HepG2 (cell line): ENCODE measurements at regions not wholly inside any gene's neighbourhood (a gene's known extent, or its start where the extent isn't known, plus 50 kb on each side); places are given as distances from the start of the nearest gene placed in this dataset.

ENCODE experiments used
- ATAC-seq: fragments of 200-7000 bp; cut with Tn5 transposase; 3 replicates; pipeline ENCODE4 v1.9.1; 2020; ENCODE audit warnings: mild to moderate bottlenecking, moderate library complexity
- BruUV-seq: library from RNA; stranded (reverse); fragments of 400-500 nt; replicated peaks from 2 replicates; lab custom pipeline; 2021; lab: Mats Ljungman, UMichigan
- CTCF ChIA-PET: fragments of 300-600 bp; formaldehyde crosslinking; extraction: SDS; loops from one replicate; lab custom pipeline; 2021; ENCODE audit warnings: low total read pairs, inconsistent platforms, low intra/inter-chr PET ratio; lab: Yijun Ruan, JAX
- POLR2A ChIA-PET: fragments of 350-600 bp; sonication (Branson Sonifier 250); formaldehyde crosslinking; loops from one replicate; lab custom pipeline; 2020; ENCODE audit warnings: antibody characterized with exemption, inconsistent platforms; lab: Yijun Ruan, JAX
- DNase-seq: peaks from one replicate; pipeline ENCODE4 v3.0.0-alpha.2; 2015; ENCODE audit warnings: low spot score
- FAIRE-seq: peaks from 3 replicates; lab custom pipeline; 2011; peaks lifted over from hg19 to GRCh38; lab: Jason Lieb, UNC
- H2AFZ ChIP-seq: one replicate; pipeline ENCODE4 v1.6.1; 2011; ENCODE audit warnings: low read length, inconsistent platforms
- H3K27ac ChIP-seq: fragments of 300-600 bp; 3 replicates; pipeline ENCODE4 v1.8.0; 2011; ENCODE audit warnings: mixed run types, mild to moderate bottlenecking, mixed read lengths, low read length, inconsistent platforms; ENCODE audit not compliant: insufficient read depth; ENCODE audit errors: extremely low read length
- H3K27me3 ChIP-seq, 2 experiments: fragments of 200-600 bp in 1 of 2; 2 replicates in 1 of 2; 3 replicates in 1 of 2; pipeline versions ENCODE4 v1.6.0 to v1.8.0; 2011; ENCODE audit warnings: low read length in 2 of 2, mild to moderate bottlenecking in 2 of 2, moderate library complexity in 2 of 2, inconsistent platforms in 1 of 2; ENCODE audit not compliant: insufficient read depth in 2 of 2, control insufficient read depth in 1 of 2
- H3K36me3 ChIP-seq, 2 experiments: fragments of 200-600 bp in 1 of 2; replicated peaks in 1 of 2; 2 replicates in 1 of 2; 3 replicates in 1 of 2; pipeline versions ENCODE4 v1.5.1 to v1.8.0; 2011; ENCODE audit warnings: low read length in 2 of 2, inconsistent platforms in 1 of 2; ENCODE audit not compliant: insufficient read depth in 2 of 2, control insufficient read depth in 1 of 2
- H3K4me1 ChIP-seq: 2 replicates; pipeline ENCODE4 v1.5.1; 2012; ENCODE audit warnings: low read length, inconsistent platforms; ENCODE audit not compliant: insufficient read depth
- H3K4me2 ChIP-seq: 2 replicates; pipeline ENCODE4 v1.6.0; 2011; ENCODE audit warnings: low read depth, low read length, inconsistent platforms
- H3K4me3 ChIP-seq, 3 experiments: fragments of 200-600 bp in 1 of 3; sonication (generic), shearing (Covaris generic) in 1 of 3; replicated peaks in 1 of 3; 2 replicates each; pipeline ENCODE4 v1.5.1; 2011 to 2016; ENCODE audit warnings: low read length in 3 of 3, inconsistent platforms in 2 of 3, low read depth in 2 of 3, mild to moderate bottlenecking in 2 of 3, control low read depth in 1 of 3, mixed read lengths in 1 of 3; ENCODE audit not compliant: insufficient read depth in 1 of 3
- H3K79me2 ChIP-seq: one replicate; pipeline ENCODE4 v1.6.1; 2011; ENCODE audit warnings: low read length, inconsistent platforms; ENCODE audit not compliant: insufficient read depth
- H3K9ac ChIP-seq: 2 replicates; pipeline ENCODE4 v1.6.0; 2011; ENCODE audit warnings: mild to moderate bottlenecking, low read depth, low read length, inconsistent platforms; ENCODE audit not compliant: insufficient read depth
- H3K9me3 ChIP-seq: 2 replicates; pipeline ENCODE4 v1.5.1; 2012; ENCODE audit warnings: mild to moderate bottlenecking, low read length
- H4K20me1 ChIP-seq: 2 replicates; pipeline ENCODE4 v1.6.0; 2011; ENCODE audit warnings: inconsistent platforms, mild to moderate bottlenecking, low read length, moderate library complexity; ENCODE audit not compliant: insufficient read depth
- CTCF ChIP-seq: sonication (generic); formaldehyde crosslinking; IDR thresholded peaks from 2 replicates; pipeline ENCODE4 v1.5.0; 2020; ENCODE audit warnings: mild to moderate bottlenecking, missing genetic modification reagents, moderate library complexity
- NFE2L2 ChIP-seq: fragments of 150-350 bp; IDR thresholded peaks from 2 replicates; pipeline ENCODE4 v1.6.1; 2014; ENCODE audit warnings: low read length
- RAD21 ChIP-seq: fragments of 450-650 bp; formaldehyde crosslinking; IDR thresholded peaks from 2 replicates; pipeline ENCODE4 v1.5.0; 2020; ENCODE audit warnings: mild to moderate bottlenecking
- SMC3 ChIP-seq: IDR thresholded peaks from 2 replicates; pipeline ENCODE4 v1.6.1; 2011; ENCODE audit warnings: low read length, improper control_type of control experiment
- STAG1 ChIP-seq: sonication (generic); formaldehyde crosslinking; IDR thresholded peaks from 2 replicates; pipeline ENCODE4 v1.4.0; 2020; ENCODE audit warnings: missing genetic modification reagents
- ZNF556 ChIP-seq: sonication (generic); formaldehyde crosslinking; IDR thresholded peaks from 2 replicates; pipeline ENCODE4 v1.4.0; 2020; ENCODE audit warnings: mild to moderate bottlenecking, missing genetic modification reagents, borderline replicate concordance
- WGBS: methylation state at CpG from one replicate; pipeline ENCODE4 v1.1.6; 2017; ENCODE audit warnings: low lambda C conversion rate; 5-methylcytosine and 5-hydroxymethylcytosine counted together
- in situ Hi-C: cut with HindIII; loops from 2 replicates; pipeline ENCODE4 v1.10.0; 2017; ENCODE audit warnings: low pct_unique_long_range_greater_than_20kb; ENCODE audit not compliant: extremely low pct_ligation_motif_present
- intact Hi-C: fragments of 100-400 bp; cut with micrococcal nuclease; formaldehyde crosslinking; loops from one replicate; pipeline ENCODE4 v1.10.0; 2022; ENCODE audit not compliant: unreplicated experiment
- TF ChIP-seq, protein P1 (sequence below): sonication (generic); formaldehyde crosslinking; IDR thresholded peaks from 2 replicates; pipeline ENCODE4 v1.8.0; 2022; ENCODE audit warnings: mild to moderate bottlenecking, missing genetic modification reagents, moderate library complexity

GRCh38 chr5:54905942-54906537, 79.4 kb downstream of the ESM1 start:
- intact Hi-C loops = loop anchor here (1.0 kb wide), 2 partner anchors 240 to 253 kb away; no protein-coding TSS in a partner anchor
- Histone ChIP-seq H3K9me3 (no peaks in the 10 kb centered on the region), H3K79me2 (no peaks in the 10 kb centered on the region), H3K4me3 (no peak overlapping the region), H2AFZ (no peak overlapping the region), H3K27ac (no peak overlapping the region), H4K20me1 (no peaks in the 10 kb centered on the region), H3K4me1 (no peaks in the 10 kb centered on the region), H3K36me3 (no peaks in the 10 kb centered on the region), H3K4me2 (no peak overlapping the region), H3K9ac (no peak overlapping the region), H3K27me3 (no peaks in the 10 kb centered on the region; a peak in 1 of 5 replicates)
- DNase-seq = peak; percentile 30
- FAIRE-seq = no peak
- TF ChIP-seq RAD21 (CRISPR knock-in tag) (peak; percentile 22; the same call in 1 of the 2 replicates), CTCF (CRISPR knock-in tag) (peak; percentile 65), STAG1 (CRISPR knock-in tag) (peak; percentile 65), SMC3 (peak; percentile 50), ZNF556 (CRISPR knock-in tag) (no peak), NFE2L2 (peak; percentile 24; the same call in 1 of the 2 replicates)
- TF ChIP-seq, protein P1, sequence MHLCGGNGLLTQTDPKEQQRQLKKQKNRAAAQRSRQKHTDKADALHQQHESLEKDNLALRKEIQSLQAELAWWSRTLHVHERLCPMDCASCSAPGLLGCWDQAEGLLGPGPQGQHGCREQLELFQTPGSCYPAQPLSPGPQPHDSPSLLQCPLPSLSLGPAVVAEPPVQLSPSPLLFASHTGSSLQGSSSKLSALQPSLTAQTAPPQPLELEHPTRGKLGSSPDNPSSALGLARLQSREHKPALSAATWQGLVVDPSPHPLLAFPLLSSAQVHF (CRISPR knock-in tag) = no peak
- WGBS = 0% methylated on average over 3 of the region's 3 CpGs
- in situ Hi-C loops = loop anchor here (5.0 kb wide), 1 partner anchor 251 kb away; no protein-coding TSS in a partner anchor
- ChIA-PET CTCF (interaction anchor here (1.7 to 1.9 kb wide), 2 partner anchors 240 to 254 kb away, joined by 6 to 19 read pairs; partner anchors contain the start of gene GPX8), POLR2A (no interaction called here)
- ATAC-seq = 0 out of 3 replicates have a peak, but pooled peaks have one; percentile 43
- no TSS peak for BruUV-seq
